B cell (primary cell): ENCODE measurements at regions not wholly inside any gene's neighbourhood (a gene's known extent, or its start where the extent isn't known, plus 50 kb on each side); places are given as distances from the start of the nearest gene placed in this dataset.

ENCODE experiments used
- ATAC-seq: fragments of 200-7000 bp; cut with Tn5 transposase; one replicate; pipeline ENCODE4 v1.10.0; 2021; ENCODE audit warnings: low read depth, mild to moderate bottlenecking, moderate number of reproducible peaks, moderate library complexity
- CTCF ChIA-PET: fragments of 350-600 bp; sonication (Branson Sonifier 250); formaldehyde crosslinking; loops from one replicate; lab custom pipeline; 2021; ENCODE audit warnings: antibody characterized with exemption, inconsistent platforms; lab: Charles Lee
- POLR2A ChIA-PET: fragments of 350-600 bp; sonication (Branson Sonifier 250); formaldehyde crosslinking; loops from one replicate; lab custom pipeline; 2021; ENCODE audit warnings: antibody characterized with exemption; lab: Charles Lee
- DNase-seq: peaks from one replicate; pipeline ENCODE4 v3.0.0; 2013
- H2AFZ ChIP-seq: 2 replicates; pipeline ENCODE4 v1.6.1; 2012; ENCODE audit warnings: mild to moderate bottlenecking, low read depth, low read length; ENCODE audit not compliant: insufficient read depth, poor library complexity, severe bottlenecking
- H3K27ac ChIP-seq, 2 donors: 1 replicate in 1 of 2; 2 replicates in 1 of 2; pipeline ENCODE4 v1.5.1; 2012 to 2013; ENCODE audit warnings: low read length in 2 of 2, mild to moderate bottlenecking in 2 of 2, moderate library complexity in 1 of 2
- H3K27me3 ChIP-seq, 4 experiments: fragments of 200-600 bp in 1 of 4; sonication (generic) in 1 of 4; replicated peaks in 1 of 4; 1 replicate in 2 of 4; 2 replicates in 2 of 4; pipeline versions ENCODE4 v1.6.1 to v1.7.0; 2013 to 2016; ENCODE audit warnings: low read length in 3 of 4, mild to moderate bottlenecking in 2 of 4, mixed read lengths in 1 of 4, moderate library complexity in 1 of 4; ENCODE audit not compliant: insufficient read depth in 4 of 4, control insufficient read depth in 3 of 4; ENCODE audit errors: control extremely low read depth in 1 of 4
- H3K36me3 ChIP-seq, 2 experiments: replicated peaks in 1 of 2; 1 replicate in 1 of 2; 2 replicates in 1 of 2; pipeline versions ENCODE4 v1.6.1 to v1.7.1; 2013; ENCODE audit warnings: low read length in 1 of 2; ENCODE audit not compliant: insufficient read depth in 2 of 2, control insufficient read depth in 1 of 2; ENCODE audit errors: control extremely low read depth in 1 of 2, extremely low read depth in 1 of 2
- H3K4me1 ChIP-seq, 2 donors: fragments of 200-600 bp in 1 of 2; sonication (generic) in 1 of 2; 1 replicate in 1 of 2; 2 replicates in 1 of 2; pipeline versions ENCODE4 v1.5.1 to v1.6.1; 2013 to 2017; ENCODE audit warnings: low read length in 2 of 2; ENCODE audit not compliant: control insufficient read depth in 2 of 2, insufficient read depth in 2 of 2
- H3K4me2 ChIP-seq: replicated peaks from 2 replicates; pipeline ENCODE3; 2012; ENCODE audit warnings: mild to moderate bottlenecking, low read depth, low read length; ENCODE audit not compliant: poor library complexity, severe bottlenecking
- H3K4me3 ChIP-seq, 5 experiments: fragments of 200-600 bp in 1 of 5; sonication (generic) in 1 of 5; 1 replicate in 3 of 5; 2 replicates in 2 of 5; pipeline versions ENCODE4 v1.5.1 to v1.7.0; 2011 to 2016; ENCODE audit warnings: low read length in 4 of 5, mild to moderate bottlenecking in 4 of 5, low read depth in 2 of 5, control low read depth in 1 of 5, moderate library complexity in 1 of 5; ENCODE audit not compliant: insufficient read depth in 1 of 5; ENCODE audit errors: control extremely low read depth in 1 of 5, extremely low read depth in 1 of 5
- H3K79me2 ChIP-seq: fragments of 200-600 bp; sonication (generic); one replicate; pipeline ENCODE4 v1.6.0; 2016; ENCODE audit warnings: low read length; ENCODE audit not compliant: control insufficient read depth, insufficient read depth
- H3K9ac ChIP-seq: fragments of 200-600 bp; sonication (generic); 2 replicates; pipeline ENCODE4 v1.6.1; 2017; ENCODE audit warnings: mild to moderate bottlenecking, low read length, moderate library complexity
- H3K9me3 ChIP-seq, 3 donors: one replicate each; pipeline versions ENCODE4 v1.6.1 to v1.7.1; 2013; ENCODE audit warnings: low read length in 2 of 3; ENCODE audit not compliant: control insufficient read depth in 2 of 3, insufficient read depth in 1 of 3; ENCODE audit errors: control extremely low read depth in 1 of 3
- H4K20me1 ChIP-seq: 2 replicates; pipeline ENCODE4 v1.6.0; 2012; ENCODE audit warnings: mild to moderate bottlenecking, low read length; ENCODE audit not compliant: insufficient read depth, control insufficient read depth, poor library complexity, severe bottlenecking
- H3K27ac Mint-ChIP-seq: one replicate; pipeline ENCODE4 v1.8.0; 2021; ENCODE audit warnings: mixed read lengths
- H3K27me3 Mint-ChIP-seq: one replicate; pipeline ENCODE4 v1.8.0; 2021; ENCODE audit warnings: mixed read lengths
- H3K4me1 Mint-ChIP-seq: one replicate; pipeline ENCODE4 v1.8.0; 2021; ENCODE audit warnings: mixed read lengths
- H3K4me3 Mint-ChIP-seq: one replicate; pipeline ENCODE4 v1.8.0; 2021; ENCODE audit warnings: mixed read lengths
- H3K9me3 Mint-ChIP-seq: one replicate; pipeline ENCODE4 v1.8.0; 2022; ENCODE audit warnings: mixed read lengths; ENCODE audit not compliant: insufficient read depth
- EZH2 ChIP-seq: IDR thresholded peaks from 2 replicates; pipeline ENCODE4 v1.6.1; 2012; ENCODE audit warnings: borderline replicate concordance, low read depth, mild to moderate bottlenecking, moderate library complexity, low read length; ENCODE audit not compliant: insufficient read depth, poor library complexity, severe bottlenecking
- whole genome bisulfite sequencing: methylation state at CpG from one replicate; pipeline ENCODE4 v1.1.5; 2013; ENCODE audit warnings: missing lambda C conversion rate; ENCODE audit not compliant: insufficient coverage; 5-methylcytosine and 5-hydroxymethylcytosine counted together
- intact Hi-C: fragments of 100-400 bp; cut with micrococcal nuclease; formaldehyde crosslinking; loops from one replicate; pipeline ENCODE4 v1.10.0; 2022
- TF ChIP-seq, protein P1 (sequence below): fragments of 200-600 bp; IDR thresholded peaks from one replicate; pipeline ENCODE4 v1.8.0; 2022; ENCODE audit warnings: antibody characterized with exemption, mild to moderate bottlenecking

DNA sequence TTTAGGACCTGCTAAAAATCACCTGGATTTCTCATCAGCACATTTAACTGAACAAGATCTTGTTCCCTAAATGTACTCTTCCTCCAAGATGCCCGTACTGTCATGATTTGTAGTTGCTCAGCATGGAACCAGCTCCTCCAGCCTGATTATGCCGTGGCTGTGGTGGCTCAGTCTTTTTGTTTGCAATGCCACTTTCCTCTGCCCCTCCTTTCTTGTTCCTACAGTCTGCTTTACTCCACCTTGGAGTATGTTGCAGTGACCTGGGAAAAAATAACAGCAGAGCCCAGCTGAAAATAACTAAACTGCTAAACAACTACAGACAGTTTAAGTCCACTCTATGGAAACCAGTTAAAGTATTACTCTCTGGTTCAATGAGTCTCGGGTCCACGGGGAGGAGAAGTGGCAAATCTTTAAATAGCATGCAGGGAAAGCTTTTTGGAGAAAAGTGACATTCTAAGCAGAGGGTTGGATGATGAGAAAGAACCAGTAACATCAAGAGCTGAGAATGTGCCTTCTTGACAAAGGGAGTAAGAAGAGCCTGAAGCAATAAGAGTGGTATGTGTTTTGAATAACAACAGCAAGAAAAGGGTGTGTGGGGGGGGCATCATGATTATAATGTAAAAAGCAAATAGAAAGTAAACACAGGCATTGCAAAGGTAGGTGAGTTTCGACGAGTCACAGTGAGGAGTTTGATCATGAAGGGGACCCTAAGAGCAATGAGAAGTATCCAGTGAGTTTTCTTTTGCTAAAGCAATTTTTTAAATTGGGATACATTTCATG is 225.7 kb downstream of the TMX3 start:
- Histone ChIP-seq H4K20me1 (no peaks in the 10 kb centered on the region), H3K27ac (no peak overlapping the region), H3K4me2 (no peak overlapping the region), H3K4me3 (no peak overlapping the region), H3K4me1 (no peaks in the 10 kb centered on the region), H3K9ac (no peak overlapping the region), H3K9me3 (no peaks in the 10 kb centered on the region), H3K36me3 (no peaks in the 10 kb centered on the region), H3K79me2 (no peaks in the 10 kb centered on the region), H3K27me3 (no peaks in the 10 kb centered on the region), H2AFZ (no peak overlapping the region)
- Mint-ChIP-seq H3K27ac (no peak overlapping the region), H3K4me3 (no peak overlapping the region), H3K4me1 (no peaks in the 10 kb centered on the region), H3K9me3 (no peaks in the 10 kb centered on the region), H3K27me3 (no peaks in the 10 kb centered on the region)
- ChIA-PET CTCF (no interaction called here), POLR2A (no interaction called here)
- DNase-seq = no peak
- WGBS = 30% methylated on average over 3 of the region's 6 CpGs
- no peak for ATAC-seq
- TF ChIP-seq EZH2 = no peak
- TF ChIP-seq, protein P1, sequence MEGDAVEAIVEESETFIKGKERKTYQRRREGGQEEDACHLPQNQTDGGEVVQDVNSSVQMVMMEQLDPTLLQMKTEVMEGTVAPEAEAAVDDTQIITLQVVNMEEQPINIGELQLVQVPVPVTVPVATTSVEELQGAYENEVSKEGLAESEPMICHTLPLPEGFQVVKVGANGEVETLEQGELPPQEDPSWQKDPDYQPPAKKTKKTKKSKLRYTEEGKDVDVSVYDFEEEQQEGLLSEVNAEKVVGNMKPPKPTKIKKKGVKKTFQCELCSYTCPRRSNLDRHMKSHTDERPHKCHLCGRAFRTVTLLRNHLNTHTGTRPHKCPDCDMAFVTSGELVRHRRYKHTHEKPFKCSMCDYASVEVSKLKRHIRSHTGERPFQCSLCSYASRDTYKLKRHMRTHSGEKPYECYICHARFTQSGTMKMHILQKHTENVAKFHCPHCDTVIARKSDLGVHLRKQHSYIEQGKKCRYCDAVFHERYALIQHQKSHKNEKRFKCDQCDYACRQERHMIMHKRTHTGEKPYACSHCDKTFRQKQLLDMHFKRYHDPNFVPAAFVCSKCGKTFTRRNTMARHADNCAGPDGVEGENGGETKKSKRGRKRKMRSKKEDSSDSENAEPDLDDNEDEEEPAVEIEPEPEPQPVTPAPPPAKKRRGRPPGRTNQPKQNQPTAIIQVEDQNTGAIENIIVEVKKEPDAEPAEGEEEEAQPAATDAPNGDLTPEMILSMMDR = no peak
- intact Hi-C loops = no loop called here

DNA sequence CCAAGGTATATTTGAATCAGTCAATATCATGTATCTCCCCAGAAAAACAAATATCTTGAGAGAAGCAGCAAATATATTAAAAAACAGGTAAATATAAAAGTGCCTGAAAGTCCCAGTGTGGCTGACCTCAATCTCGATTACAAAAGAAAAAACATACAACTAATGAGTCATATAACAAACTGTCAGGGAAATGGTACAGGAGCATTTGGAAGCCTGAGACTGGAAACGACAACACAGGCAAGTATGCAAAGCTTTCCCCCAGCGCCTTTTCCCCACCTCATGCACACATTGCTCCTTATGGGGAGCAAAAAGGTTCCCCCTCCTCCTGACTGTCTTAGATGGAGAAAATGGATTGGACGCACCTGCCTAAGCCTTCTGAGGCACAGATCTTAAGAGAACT is 230.7 kb downstream of the TMX3 start:
- ChIA-PET POLR2A (no interaction called here), CTCF (no interaction called here)
- Histone ChIP-seq H4K20me1 (no peaks in the 10 kb centered on the region), H2AFZ (no peak overlapping the region), H3K79me2 (no peaks in the 10 kb centered on the region), H3K9ac (no peak overlapping the region), H3K27ac (no peak overlapping the region), H3K36me3 (no peaks in the 10 kb centered on the region), H3K27me3 (no peaks in the 10 kb centered on the region), H3K9me3 (no peaks in the 10 kb centered on the region), H3K4me2 (no peak overlapping the region), H3K4me1 (no peaks in the 10 kb centered on the region), H3K4me3 (no peak overlapping the region)
- no peak overlapping the region for H3K4me3 Mint-ChIP-seq
- H3K27me3 Mint-ChIP-seq = no peaks in the 10 kb centered on the region
- no peak overlapping the region for H3K27ac Mint-ChIP-seq
- ATAC-seq (no peak), DNase-seq (no peak)
- 100% methylated on average over 1 of the region's 4 CpGs for WGBS
- no peaks in the 10 kb centered on the region for H3K4me1 Mint-ChIP-seq
- TF ChIP-seq EZH2 = no peak
- TF ChIP-seq, protein P1 = no peak
- H3K9me3 Mint-ChIP-seq = no peaks in the 10 kb centered on the region
- intact Hi-C loops = no loop called here
